ENCODE measurements at regions not wholly inside any gene's neighbourhood (a gene's known extent, or its start where the extent isn't known, plus 50 kb on each side); places are given as distances from the start of the nearest gene placed in this dataset.

- no peak for TF ChIP-seq CTCF (IDR thresholded peaks at IDR 0.05)
- TF ChIP-seq EP300 (IDR thresholded peaks at IDR 0.05), result no peak
Measured at GRCh38 chr18:68569936-68570335, 145.0 kb downstream of the TMX3 start.
